ENCODE measurements at regions not wholly inside any gene's neighbourhood (a gene's known extent, or its start where the extent isn't known, plus 50 kb on each side); places are given as distances from the start of the nearest gene placed in this dataset.

- DNase-seq (no peak), FAIRE-seq (peak; percentile 29), ATAC-seq (no peak)
- peaks cover 0 to 6% (median 0%) of the 10 kb centered on the region in 3 donors for H3K4me1 ChIP-seq
- no peak for TF ChIP-seq CTCF (IDR thresholded peaks at IDR 0.05)
- intact Hi-C loops (cut with DNase I): no loop called here
- H3K4me3 ChIP-seq: no peak overlapping the region
- H3K9me3 ChIP-seq: no peaks in the 10 kb centered on the region
- H3K36me3 ChIP-seq: no peaks in the 10 kb centered on the region
- no peak overlapping the region for H3K27ac ChIP-seq
- H3K27me3 ChIP-seq: no peaks in the 10 kb centered on the region
Observed at GRCh38 chr2:21217442-21217841, 93.7 kb downstream of the TDRD15 start.

- Histone ChIP-seq H3K4me1 (peaks cover 0 to 6% (median 0%) of the 10 kb centered on the region in 3 donors), H3K27me3 (no peaks in the 10 kb centered on the region), H3K27ac (no peak overlapping the region), H3K4me3 (no peak overlapping the region), H3K9me3 (no peaks in the 10 kb centered on the region), H3K36me3 (no peaks in the 10 kb centered on the region)
- peak; percentile 69 to 95 (median 82) for ATAC-seq
- no peak for TF ChIP-seq CTCF (IDR thresholded peaks at IDR 0.05)
- WGBS, 2 donors: 14 to 17% methylated on average over 1 of the region's 1 CpG
- intact Hi-C loops (cut with DNase I): no loop called here
- DNase-seq: peak in 2 of 6 donors; percentile 42 to 54
- no peak for FAIRE-seq
Observed at GRCh38 chr2:21220930-21221329, 97.2 kb downstream of the TDRD15 start.

- WGBS, 2 donors: 60 to 87% methylated on average over 5 of the region's 5 CpGs
- no peak for ATAC-seq
Observed at GRCh38 chr2:21223618-21224017, 99.8 kb downstream of the TDRD15 start.

GRCh38 chr2:21228041-21228895, 104.5 kb downstream of the TDRD15 start:
- FAIRE-seq: no peak
- Histone ChIP-seq H3K4me1 (no peaks in the 10 kb centered on the region), H3K9me3 (peaks cover 0 to 2% (median 0%) of the 10 kb centered on the region in 4 donors), H3K27me3 (no peaks in the 10 kb centered on the region), H3K4me3 (no peak overlapping the region), H3K27ac (no peak overlapping the region), H3K36me3 (no peaks in the 10 kb centered on the region)
- TF ChIP-seq CTCF (IDR thresholded peaks at IDR 0.05): no peak
- no peak for DNase-seq
- intact Hi-C loops (cut with DNase I): no loop called here
- whole genome bisulfite sequencing, 2 donors: 63 to 75% methylated on average over 10 of the region's 10 CpGs
- ATAC-seq: no peak

More at GRCh38 chr2:21223618-21224017, 99.8 kb downstream of the TDRD15 start:
- Histone ChIP-seq H3K9me3 (peaks cover 0 to 2% (median 0%) of the 10 kb centered on the region in 4 donors), H3K27me3 (no peaks in the 10 kb centered on the region), H3K4me1 (peaks cover 0 to 6% (median 0%) of the 10 kb centered on the region in 3 donors), H3K4me3 (no peak overlapping the region), H3K36me3 (no peaks in the 10 kb centered on the region), H3K27ac (no peak overlapping the region)
- DNase-seq (no peak), FAIRE-seq (no peak)
- intact Hi-C loops (cut with DNase I): no loop called here
- TF ChIP-seq CTCF (IDR thresholded peaks at IDR 0.05): no peak

GRCh38 chr2:21229302-21229701, 105.5 kb downstream of the TDRD15 start:
- ATAC-seq: no peak
- 90 to 94% methylated on average over 1 of the region's 1 CpG for WGBS, 2 donors
- no peak for TF ChIP-seq CTCF (IDR thresholded peaks at IDR 0.05)
- no peak for DNase-seq
- no peaks in the 10 kb centered on the region for H3K36me3 ChIP-seq
- H3K27ac ChIP-seq: no peak overlapping the region
- intact Hi-C loops (cut with DNase I): no loop called here
- no peak overlapping the region for H3K4me3 ChIP-seq
- H3K4me1 ChIP-seq: no peaks in the 10 kb centered on the region
- no peak for FAIRE-seq
- H3K27me3 ChIP-seq: no peaks in the 10 kb centered on the region
- H3K9me3 ChIP-seq: peaks cover 0 to 2% (median 0%) of the 10 kb centered on the region in 4 donors

Data from pancreas (tissue), 10 donors.